ENCODE measurements at regions not wholly inside any gene's neighbourhood (a gene's known extent, or its start where the extent isn't known, plus 50 kb on each side); places are given as distances from the start of the nearest gene placed in this dataset.

GRCh38 chr3:177610262-177610661 lies 413.0 kb upstream of the TBL1XR1 start:
- H2AFZ ChIP-seq: no peak overlapping the region

GRCh38 chr3:177610686-177611633 lies 413.7 kb upstream of the TBL1XR1 start:
- peak overlapping the region; percentile 90 for H3K27ac ChIP-seq
- no peaks in the 10 kb centered on the region for H3K27me3 ChIP-seq (ENCODE audit: control insufficient read depth, insufficient read depth, low read length)
- H3K4me2 ChIP-seq (ENCODE audit: low read length): peak overlapping the region; percentile 32
- H3K36me3 ChIP-seq (ENCODE audit: control insufficient read depth, insufficient read depth, low read length): no peaks in the 10 kb centered on the region
- peaks cover 69% of the 10 kb centered on the region for H3K4me1 ChIP-seq
- H3K4me3 ChIP-seq (ENCODE audit: low read depth, low read length): no peak overlapping the region
- H3K9me3 ChIP-seq (ENCODE audit: control insufficient read depth, low read length): no peaks in the 10 kb centered on the region
- no peak overlapping the region for H3K9ac ChIP-seq
- no peaks in the 10 kb centered on the region for H3K79me2 ChIP-seq
- TF ChIP-seq, protein P1, sequence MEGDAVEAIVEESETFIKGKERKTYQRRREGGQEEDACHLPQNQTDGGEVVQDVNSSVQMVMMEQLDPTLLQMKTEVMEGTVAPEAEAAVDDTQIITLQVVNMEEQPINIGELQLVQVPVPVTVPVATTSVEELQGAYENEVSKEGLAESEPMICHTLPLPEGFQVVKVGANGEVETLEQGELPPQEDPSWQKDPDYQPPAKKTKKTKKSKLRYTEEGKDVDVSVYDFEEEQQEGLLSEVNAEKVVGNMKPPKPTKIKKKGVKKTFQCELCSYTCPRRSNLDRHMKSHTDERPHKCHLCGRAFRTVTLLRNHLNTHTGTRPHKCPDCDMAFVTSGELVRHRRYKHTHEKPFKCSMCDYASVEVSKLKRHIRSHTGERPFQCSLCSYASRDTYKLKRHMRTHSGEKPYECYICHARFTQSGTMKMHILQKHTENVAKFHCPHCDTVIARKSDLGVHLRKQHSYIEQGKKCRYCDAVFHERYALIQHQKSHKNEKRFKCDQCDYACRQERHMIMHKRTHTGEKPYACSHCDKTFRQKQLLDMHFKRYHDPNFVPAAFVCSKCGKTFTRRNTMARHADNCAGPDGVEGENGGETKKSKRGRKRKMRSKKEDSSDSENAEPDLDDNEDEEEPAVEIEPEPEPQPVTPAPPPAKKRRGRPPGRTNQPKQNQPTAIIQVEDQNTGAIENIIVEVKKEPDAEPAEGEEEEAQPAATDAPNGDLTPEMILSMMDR (IDR thresholded peaks at IDR 0.05): no peak
- H2AFZ ChIP-seq: peak overlapping the region; percentile 39

More at GRCh38 chr3:177610262-177610661, 413.0 kb upstream of the TBL1XR1 start:
- H3K27ac ChIP-seq: peak overlapping the region; percentile 90
- no peak overlapping the region for H3K4me3 ChIP-seq (ENCODE audit: low read depth, low read length)
- no peak overlapping the region for H3K9ac ChIP-seq
- H3K27me3 ChIP-seq (ENCODE audit: control insufficient read depth, insufficient read depth, low read length): no peaks in the 10 kb centered on the region
- TF ChIP-seq, protein P1 (IDR thresholded peaks at IDR 0.05): no peak
- peaks cover 69% of the 10 kb centered on the region for H3K4me1 ChIP-seq
- H3K4me2 ChIP-seq (ENCODE audit: low read length): no peak overlapping the region
- H3K79me2 ChIP-seq: no peaks in the 10 kb centered on the region
- no peaks in the 10 kb centered on the region for H3K36me3 ChIP-seq (ENCODE audit: control insufficient read depth, insufficient read depth, low read length)
- H3K9me3 ChIP-seq (ENCODE audit: control insufficient read depth, low read length): no peaks in the 10 kb centered on the region

DNA sequence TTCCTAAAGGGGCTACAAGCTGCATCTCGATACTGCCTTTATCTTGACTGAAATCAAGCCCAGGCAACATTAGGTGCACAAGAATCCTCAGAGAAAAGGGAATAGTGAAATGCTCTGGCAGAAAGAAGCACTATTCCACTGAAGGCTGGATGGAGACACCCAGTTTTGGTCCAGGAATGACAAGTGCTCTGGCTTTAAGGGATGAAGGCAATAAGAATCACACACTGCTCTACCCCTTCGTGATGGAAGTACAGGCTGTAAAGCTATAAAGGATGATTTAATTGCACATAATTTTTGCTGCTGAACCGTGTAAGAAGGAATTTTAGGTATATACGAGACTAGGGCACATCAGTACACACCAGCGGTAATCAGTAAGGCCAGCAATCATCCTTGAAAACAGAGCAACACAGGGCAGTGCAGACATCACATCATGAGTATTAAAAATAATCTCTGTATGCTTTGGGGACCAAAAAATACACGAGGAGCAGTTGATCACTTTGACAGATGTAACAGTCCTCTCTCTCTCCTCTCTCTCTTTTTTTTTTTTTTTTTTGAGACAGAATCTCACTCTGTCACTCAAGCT lies 414.6 kb upstream of the TBL1XR1 start:
- TF ChIP-seq, protein P1 (IDR thresholded peaks at IDR 0.05): no peak
- H3K27me3 ChIP-seq (ENCODE audit: control insufficient read depth, insufficient read depth, low read length): no peaks in the 10 kb centered on the region
- peaks cover 66% of the 10 kb centered on the region for H3K4me1 ChIP-seq

GRCh38 chr3:177613901-177614300 lies 416.6 kb upstream of the TBL1XR1 start:
- Histone ChIP-seq H3K27ac (peak overlapping the region; percentile 11), H3K79me2 (no peaks in the 10 kb centered on the region), H3K9ac (no peak overlapping the region), H3K36me3 (ENCODE audit: control insufficient read depth, insufficient read depth, low read length) (no peaks in the 10 kb centered on the region), H3K4me3 (ENCODE audit: low read depth, low read length) (no peak overlapping the region), H2AFZ (peak overlapping the region; percentile 13), H3K4me1 (peaks cover 56% of the 10 kb centered on the region), H3K4me2 (ENCODE audit: low read length) (no peak overlapping the region), H3K27me3 (ENCODE audit: control insufficient read depth, insufficient read depth, low read length) (no peaks in the 10 kb centered on the region), H3K9me3 (ENCODE audit: control insufficient read depth, low read length) (no peaks in the 10 kb centered on the region)
- TF ChIP-seq, protein P1 (IDR thresholded peaks at IDR 0.05): no peak

More for the DNA sequence above, 414.6 kb upstream of the TBL1XR1 start:
- H3K9me3 ChIP-seq (ENCODE audit: control insufficient read depth, low read length): no peaks in the 10 kb centered on the region
- H3K4me3 ChIP-seq (ENCODE audit: low read depth, low read length): no peak overlapping the region
- H2AFZ ChIP-seq: peak overlapping the region; percentile 39
- H3K79me2 ChIP-seq: no peaks in the 10 kb centered on the region
- H3K27ac ChIP-seq: peak overlapping the region; percentile 90
- H3K36me3 ChIP-seq (ENCODE audit: control insufficient read depth, insufficient read depth, low read length): no peaks in the 10 kb centered on the region
- H3K9ac ChIP-seq: no peak overlapping the region
- peak overlapping the region; percentile 32 for H3K4me2 ChIP-seq (ENCODE audit: low read length)
